ENCODE measurements at regions not wholly inside any gene's neighbourhood (a gene's known extent, or its start where the extent isn't known, plus 50 kb on each side); places are given as distances from the start of the nearest gene placed in this dataset.

- Histone ChIP-seq H3K9ac (replicated peaks; ENCODE audit: extremely low read depth, insufficient read depth, low read length) (no peak overlapping the region), H4K20me1 (replicated peaks; ENCODE audit: control insufficient read depth, extremely low read depth, insufficient read depth, low read length) (no peaks in the 10 kb centered on the region), H3K4me2 (ENCODE audit: insufficient read depth, low read length) (no peak overlapping the region), H2AFZ (ENCODE audit: low read depth, low read length) (no peak overlapping the region), H3K79me2 (ENCODE audit: control insufficient read depth, insufficient read depth, low read length) (no peaks in the 10 kb centered on the region), H3K4me3 (replicated peaks in 1 of 3; ENCODE audit: insufficient read depth in 1 of 3, low read depth in 1 of 3, low read length in 3 of 3) (no peak overlapping the region), H3K27me3 (ENCODE audit: control insufficient read depth in 2 of 2, insufficient read depth in 2 of 2, low read length in 2 of 2) (no peaks in the 10 kb centered on the region), H3K4me1 (ENCODE audit: control insufficient read depth, extremely low read depth, insufficient read depth, low read length) (no peaks in the 10 kb centered on the region), H3K9me1 (replicated peaks; ENCODE audit: control insufficient read depth, extremely low read depth, insufficient read depth, low read length) (no peaks in the 10 kb centered on the region), H3K9me3 (replicated peaks; ENCODE audit: control insufficient read depth, insufficient read depth, low read length) (no peaks in the 10 kb centered on the region), H3K27ac (ENCODE audit: insufficient read depth, low read depth, low read length) (no peak overlapping the region), H3K36me3 (ENCODE audit: control insufficient read depth in 2 of 2, extremely low read depth in 1 of 2, insufficient read depth in 2 of 2, low read length in 2 of 2) (no peaks in the 10 kb centered on the region)
- DNase-seq (ENCODE audit: low read depth, low spot score) (no peak), FAIRE-seq (no peak)
- dilution Hi-C loops (cut with MboI; ENCODE audit: extremely low pct_ligation_motif_present, low sequenced_read_pairs): no loop called here
- BruUV-seq (replicated peaks): no TSS peak
- no peak for TF ChIP-seq CTCF (IDR thresholded peaks at IDR 0.05; ENCODE audit: extremely low read depth in 1 of 2, insufficient read depth in 1 of 2, low read depth in 1 of 2, low read length in 2 of 2)
- no peak for TF ChIP-seq JUN (IDR thresholded peaks at IDR 0.05; ENCODE audit: borderline replicate concordance, insufficient read depth, insufficient read length, low read depth)
- no peak for TF ChIP-seq GATA2 (IDR thresholded peaks at IDR 0.05; ENCODE audit: insufficient read depth, insufficient read length, low read depth, low read length)
- TF ChIP-seq POLR2A (IDR thresholded peaks at IDR 0.05; ENCODE audit: low read depth, low read length): no peak
- no peak for TF ChIP-seq EZH2 (IDR thresholded peaks at IDR 0.05; ENCODE audit: borderline replicate concordance, low read depth, low read length, severe bottlenecking)
- TF ChIP-seq MYC (IDR thresholded peaks at IDR 0.05; ENCODE audit: low read depth, low read length): no peak
- no peak for TF ChIP-seq MAX (IDR thresholded peaks at IDR 0.05; ENCODE audit: insufficient read depth, insufficient read length)
- no peak for TF ChIP-seq POLR2AphosphoS5 (IDR thresholded peaks at IDR 0.05; ENCODE audit: insufficient read depth, low read depth, low read length)
- TF ChIP-seq FOS (IDR thresholded peaks at IDR 0.05; ENCODE audit: borderline replicate concordance, insufficient read depth, low read length): no peak
- CTCF ChIA-PET: no interaction called here
- POLR2A ChIA-PET: no interaction called here
- intact Hi-C loops (cut with micrococcal nuclease): no loop called here
Measured at GRCh38 chr2:18645315-18645714, 55.9 kb upstream of the NT5C1B start.

Measured in endothelial cell of umbilical vein (primary cell).